Astrocyte of the spinal cord (primary cell): ENCODE measurements at regions not wholly inside any gene's neighbourhood (a gene's known extent, or its start where the extent isn't known, plus 50 kb on each side); places are given as distances from the start of the nearest gene placed in this dataset.

Experiments
- DNase-seq: peaks from one replicate; pipeline ENCODE4 v3.0.0; 2011; ENCODE audit warnings: low read depth, low spot score
- H3K4me3 ChIP-seq: 2 replicates; pipeline ENCODE4 v1.5.1; 2011; ENCODE audit warnings: low read depth, mild to moderate bottlenecking, low read length, moderate library complexity
- CTCF ChIP-seq: IDR thresholded peaks from 2 replicates; pipeline ENCODE4 v1.5.1; 2012; ENCODE audit warnings: low read depth, mild to moderate bottlenecking, low read length, inconsistent platforms
- in situ Hi-C: cut with HindIII; loops from 2 replicates; pipeline ENCODE4 v1.10.0; 2017; ENCODE audit warnings: low sequenced_read_pairs

GRCh38 chr2:175518206-175518605 is 336.7 kb upstream of the ATP5MC3 start:
- no peak for DNase-seq
- in situ Hi-C loops: no loop called here
- no peak for TF ChIP-seq CTCF
- H3K4me3 ChIP-seq: no peak overlapping the region

GRCh38 chr2:175516555-175516954 is 335.0 kb upstream of the ATP5MC3 start:
- TF ChIP-seq CTCF: no peak
- DNase-seq: no peak
- no peak overlapping the region for H3K4me3 ChIP-seq
- in situ Hi-C loops: no loop called here

GRCh38 chr2:175500255-175500654 is 318.7 kb upstream of the ATP5MC3 start:
- H3K4me3 ChIP-seq: no peak overlapping the region
- in situ Hi-C loops: no loop called here
- DNase-seq: no peak
- no peak for TF ChIP-seq CTCF

GRCh38 chr2:175490360-175490791 is 308.9 kb upstream of the ATP5MC3 start:
- in situ Hi-C loops: no loop called here
- DNase-seq: no peak
- no peak overlapping the region for H3K4me3 ChIP-seq
- no peak for TF ChIP-seq CTCF

- in situ Hi-C loops: no loop called here
- no peak overlapping the region for H3K4me3 ChIP-seq
- no peak for TF ChIP-seq CTCF
- no peak for DNase-seq
These were observed 296.7 kb upstream of the ATP5MC3 start for GRCh38 chr2:175478096-175478768.

GRCh38 chr2:175476948-175477347 is 295.4 kb upstream of the ATP5MC3 start:
- TF ChIP-seq CTCF: no peak
- DNase-seq: no peak
- in situ Hi-C loops: no loop called here

More at GRCh38 chr2:175476948-175477347, 295.4 kb upstream of the ATP5MC3 start:
- H3K4me3 ChIP-seq: no peak overlapping the region
